Coronary artery (tissue), 2 donors: ENCODE measurements at regions not wholly inside any gene's neighbourhood (a gene's known extent, or its start where the extent isn't known, plus 50 kb on each side); places are given as distances from the start of the nearest gene placed in this dataset.

Source experiments
- DNase-seq: peaks from one replicate; pipeline ENCODE4 v3.0.0-alpha.2; 2017; ENCODE audit warnings: low spot score
- H3K27ac ChIP-seq, 2 donors: fragments of 200-600 bp; sonication (generic); one replicate each; pipeline ENCODE4 v1.5.1; 2016 to 2019
- H3K4me3 ChIP-seq: fragments of 200-600 bp; sonication (generic); 2 replicates; pipeline ENCODE4 v1.5.1; 2016; ENCODE audit warnings: mild to moderate bottlenecking, moderate library complexity
- CTCF ChIP-seq: fragments of 200-600 bp; sonication (generic); IDR thresholded peaks from one replicate; pipeline ENCODE4 v1.5.1; 2019; ENCODE audit warnings: antibody characterized with exemption

GRCh38 chr14:97960436-97960835, 1163.3 kb downstream of the VRK1 start:
- DNase-seq: no peak
- Histone ChIP-seq H3K4me3 (no peak overlapping the region), H3K27ac (no peak overlapping the region)
- TF ChIP-seq CTCF: no peak

GRCh38 chr14:97970222-97970621, 1173.0 kb downstream of the VRK1 start:
- DNase-seq: no peak
- H3K27ac ChIP-seq: no peak overlapping the region
- TF ChIP-seq CTCF: no peak
- H3K4me3 ChIP-seq: no peak overlapping the region

GRCh38 chr14:97975216-97975615, 1178.0 kb downstream of the VRK1 start:
- no peak for TF ChIP-seq CTCF
- H3K27ac ChIP-seq: peak overlapping the region in 1 of 2 donors; percentile 87

GRCh38 chr14:97975962-97976361, 1178.8 kb downstream of the VRK1 start:
- no peak overlapping the region for H3K4me3 ChIP-seq
- no peak for DNase-seq
- peak overlapping the region; percentile 18 to 87 for H3K27ac ChIP-seq
- TF ChIP-seq CTCF: no peak

More at GRCh38 chr14:97975216-97975615, 1178.0 kb downstream of the VRK1 start:
- no peak for DNase-seq
- H3K4me3 ChIP-seq: no peak overlapping the region

DNA sequence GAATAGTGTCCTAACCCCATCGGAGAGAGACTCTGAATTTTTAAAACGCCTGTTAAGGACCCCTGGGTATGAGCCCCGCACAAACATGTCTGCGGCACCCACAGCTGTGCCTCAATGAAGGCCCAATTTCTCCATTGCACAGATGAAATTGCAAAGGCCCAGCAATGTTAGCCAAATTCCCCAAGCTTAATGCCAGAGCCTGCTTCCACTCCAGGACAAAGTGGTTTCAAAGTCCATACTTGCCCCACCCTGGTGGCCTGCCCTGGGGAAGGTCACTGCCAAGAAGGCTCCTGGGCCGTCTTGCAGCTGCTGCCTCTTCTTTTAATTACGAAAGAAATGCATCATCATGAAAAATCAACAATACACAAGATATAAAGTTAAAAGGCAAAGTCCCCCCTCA, 1179.7 kb downstream of the VRK1 start:
- no peak for DNase-seq
- H3K4me3 ChIP-seq: peak overlapping the region; percentile 75
- TF ChIP-seq CTCF: no peak
- peak overlapping the region; percentile 18 to 87 for H3K27ac ChIP-seq

DNA sequence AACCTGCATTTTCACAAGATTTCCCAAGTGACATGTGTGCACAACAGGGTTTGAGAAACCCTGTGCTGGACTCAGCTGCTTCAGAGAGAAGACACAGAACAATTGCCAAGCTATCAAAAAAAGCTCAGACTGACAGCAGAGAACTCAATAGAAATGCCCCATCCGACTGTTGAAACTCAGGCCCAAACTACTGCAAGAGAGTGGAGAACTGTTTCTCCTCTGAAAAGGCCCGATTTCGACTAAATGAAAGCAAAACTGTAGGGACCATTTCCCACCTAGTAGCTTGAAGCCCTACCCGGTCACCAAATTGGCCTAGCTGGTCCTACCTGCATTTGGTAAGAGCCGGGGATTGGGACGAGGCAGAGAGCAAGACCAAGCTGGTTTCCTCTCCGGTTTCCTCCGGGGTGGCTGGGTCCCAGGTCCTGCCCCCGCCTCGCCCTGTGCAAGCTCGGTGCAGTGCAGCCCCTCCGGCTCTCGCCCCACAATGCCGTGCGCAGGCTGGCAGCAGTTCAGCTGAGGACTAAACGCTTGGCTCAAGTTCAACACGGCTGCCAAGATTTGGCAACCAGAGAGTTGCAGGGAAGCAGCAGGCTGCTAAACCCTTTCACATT, 1180.6 kb downstream of the VRK1 start:
- peak; percentile 83 for DNase-seq
- peak overlapping the region; percentile 55 to 87 for H3K27ac ChIP-seq
- no peak for TF ChIP-seq CTCF
- peak overlapping the region; percentile 75 for H3K4me3 ChIP-seq

- peak; percentile 80 for DNase-seq
- no peak for TF ChIP-seq CTCF
- Histone ChIP-seq H3K27ac (peak overlapping the region; percentile 55 to 87), H3K4me3 (peak overlapping the region; percentile 75)
These were observed 1181.2 kb downstream of the VRK1 start for GRCh38 chr14:97978341-97978740.
